ENCODE measurements at regions not wholly inside any gene's neighbourhood (a gene's known extent, or its start where the extent isn't known, plus 50 kb on each side); places are given as distances from the start of the nearest gene placed in this dataset.

- no peak for TF ChIP-seq GATA2 (IDR thresholded peaks at IDR 0.05; ENCODE audit: low read depth, low read length)
- no peak for TF ChIP-seq GATA3 (IDR thresholded peaks at IDR 0.05; ENCODE audit: low read depth, low read length)
These were observed 866.7 kb upstream of the TMEM132C start for GRCh38 chr12:127400221-127400620.

Data from SH-SY5Y (cell line).